ENCODE measurements at regions not wholly inside any gene's neighbourhood (a gene's known extent, or its start where the extent isn't known, plus 50 kb on each side); places are given as distances from the start of the nearest gene placed in this dataset.
A peak's percentile ranks its signal among the peaks of the same experiment; 100 is the strongest.

GRCh38 chr2:116042530-116042929 lies 1600.1 kb downstream of the DPP10 start:
- H3K27me3 Mint-ChIP-seq (ENCODE audit: insufficient read depth), result no peaks in the 10 kb centered on the region
- H3K4me3 Mint-ChIP-seq, result no peak overlapping the region
- Histone ChIP-seq H3K27me3 (ENCODE audit: control insufficient read depth, insufficient read depth, low read length, poor library complexity, severe bottlenecking) (no peaks in the 10 kb centered on the region), H3K9me3 (ENCODE audit: control insufficient read depth, low read length) (no peaks in the 10 kb centered on the region), H3K27ac (ENCODE audit: low read depth, low read length) (no peak overlapping the region), H3K4me3 (ENCODE audit: low read length) (no peak overlapping the region), H3K36me3 (ENCODE audit: control insufficient read depth, insufficient read depth, low read length) (no peaks in the 10 kb centered on the region), H3K9ac (ENCODE audit: extremely low read depth, low read length, poor library complexity, severe bottlenecking) (no peak overlapping the region), H3K4me1 (ENCODE audit: control insufficient read depth, insufficient read depth, low read length) (no peaks in the 10 kb centered on the region)
- TF ChIP-seq CTCF (conservative IDR thresholded peaks at IDR 0.05), result no peak
- no peak for DNase-seq
- H3K9me3 Mint-ChIP-seq, result peaks cover 5% of the 10 kb centered on the region
- H3K36me3 Mint-ChIP-seq (ENCODE audit: low read depth), result no peaks in the 10 kb centered on the region
- H3K4me1 Mint-ChIP-seq, result no peaks in the 10 kb centered on the region
- WGBS, 2 experiments (ENCODE audit: insufficient coverage in 1 of 2, insufficient read length in 1 of 2), result 86 to 91% methylated on average over 1 of the region's 1 CpG
- no peak overlapping the region for H3K27ac Mint-ChIP-seq

GRCh38 chr2:116057538-116057937 lies 1615.1 kb downstream of the DPP10 start:
- no peaks in the 10 kb centered on the region for H3K9me3 ChIP-seq (ENCODE audit: control insufficient read depth, low read length)
- H3K4me1 ChIP-seq (ENCODE audit: control insufficient read depth, insufficient read depth, low read length), result no peaks in the 10 kb centered on the region
- no peak overlapping the region for H3K4me3 ChIP-seq (ENCODE audit: low read length)
- Mint-ChIP-seq H3K27ac (no peak overlapping the region), H3K36me3 (ENCODE audit: low read depth) (peaks cover 3% of the 10 kb centered on the region), H3K4me1 (no peaks in the 10 kb centered on the region), H3K4me3 (no peak overlapping the region), H3K9me3 (peaks cover 10% of the 10 kb centered on the region), H3K27me3 (ENCODE audit: insufficient read depth) (no peaks in the 10 kb centered on the region)
- WGBS, 2 experiments (ENCODE audit: insufficient coverage in 1 of 2, insufficient read length in 1 of 2), result 62% methylated on average over 1 of the region's 2 CpGs; no CpG with 5 or more reads in 1 of the 2 experiments
- no peaks in the 10 kb centered on the region for H3K27me3 ChIP-seq (ENCODE audit: control insufficient read depth, insufficient read depth, low read length, poor library complexity, severe bottlenecking)
- no peak overlapping the region for H3K27ac ChIP-seq (ENCODE audit: low read depth, low read length)
- no peak overlapping the region for H3K9ac ChIP-seq (ENCODE audit: extremely low read depth, low read length, poor library complexity, severe bottlenecking)
- no peaks in the 10 kb centered on the region for H3K36me3 ChIP-seq (ENCODE audit: control insufficient read depth, insufficient read depth, low read length)
- DNase-seq, result peak; percentile 53
- TF ChIP-seq CTCF (conservative IDR thresholded peaks at IDR 0.05), result peak; percentile 61

GRCh38 chr2:116061023-116061422 lies 1618.6 kb downstream of the DPP10 start:
- H3K27me3 Mint-ChIP-seq (ENCODE audit: insufficient read depth), result no peaks in the 10 kb centered on the region

More at GRCh38 chr2:116061023-116061422, 1618.6 kb downstream of the DPP10 start:
- H3K27ac ChIP-seq (ENCODE audit: low read depth, low read length), result no peak overlapping the region
- no peak for TF ChIP-seq CTCF (conservative IDR thresholded peaks at IDR 0.05)
- no peaks in the 10 kb centered on the region for H3K9me3 ChIP-seq (ENCODE audit: control insufficient read depth, low read length)
- H3K9me3 Mint-ChIP-seq, result no peaks in the 10 kb centered on the region
- no peak overlapping the region for H3K9ac ChIP-seq (ENCODE audit: extremely low read depth, low read length, poor library complexity, severe bottlenecking)
- 90 to 94% methylated on average over 5 of the region's 5 CpGs for WGBS, 2 experiments (ENCODE audit: insufficient coverage in 1 of 2, insufficient read length in 1 of 2)
- H3K4me1 Mint-ChIP-seq, result peaks cover 4% of the 10 kb centered on the region
- H3K36me3 ChIP-seq (ENCODE audit: control insufficient read depth, insufficient read depth, low read length), result no peaks in the 10 kb centered on the region
- DNase-seq, result no peak
- H3K27me3 ChIP-seq (ENCODE audit: control insufficient read depth, insufficient read depth, low read length, poor library complexity, severe bottlenecking), result no peaks in the 10 kb centered on the region
- no peaks in the 10 kb centered on the region for H3K36me3 Mint-ChIP-seq (ENCODE audit: low read depth)
- no peak overlapping the region for H3K4me3 ChIP-seq (ENCODE audit: low read length)
- no peak overlapping the region for H3K4me3 Mint-ChIP-seq
- no peaks in the 10 kb centered on the region for H3K4me1 ChIP-seq (ENCODE audit: control insufficient read depth, insufficient read depth, low read length)
- no peak overlapping the region for H3K27ac Mint-ChIP-seq

Data from endodermal cell (in vitro differentiated cells).